ENCODE measurements at regions not wholly inside any gene's neighbourhood (a gene's known extent, or its start where the extent isn't known, plus 50 kb on each side); places are given as distances from the start of the nearest gene placed in this dataset.

- Histone ChIP-seq H3K27ac (no peak overlapping the region), H3K4me2 (no peak overlapping the region), H3K36me3 (replicated peaks; ENCODE audit: insufficient read depth, low read depth) (no peaks in the 10 kb centered on the region), H3K9me2 (replicated peaks; ENCODE audit: insufficient read depth) (no peaks in the 10 kb centered on the region), H2AFZ (no peak overlapping the region), H3K9me3 (ENCODE audit: low read depth) (no peaks in the 10 kb centered on the region), H3K27me3 (no peaks in the 10 kb centered on the region), H3K4me3 (no peak overlapping the region), H3K79me2 (no peaks in the 10 kb centered on the region), H4K20me1 (ENCODE audit: insufficient read depth, poor library complexity, severe bottlenecking) (no peaks in the 10 kb centered on the region), H3K4me1 (ENCODE audit: insufficient read depth) (no peaks in the 10 kb centered on the region)
- no peak for DNase-seq (ENCODE audit: low spot score)
- 81% methylated on average over 3 of the region's 3 CpGs for WGBS (ENCODE audit: low lambda C conversion rate, missing lambda C conversion rate)
- no peak for TF ChIP-seq CTCF (IDR thresholded peaks at IDR 0.05; ENCODE audit: poor library complexity)
- no peak for TF ChIP-seq EZH2phosphoT487 (IDR thresholded peaks at IDR 0.05; ENCODE audit: low read depth, severe bottlenecking, unreplicated experiment)
- no peak for TF ChIP-seq EZH2 (IDR thresholded peaks at IDR 0.05; ENCODE audit: borderline replicate concordance)
Measured at GRCh38 chr2:176743671-176744070, 468.9 kb upstream of the HNRNPA3 start.

GRCh38 chr2:176744146-176744545 is 468.4 kb upstream of the HNRNPA3 start:
- WGBS (ENCODE audit: low lambda C conversion rate, missing lambda C conversion rate): 59% methylated on average over 4 of the region's 4 CpGs
- H3K27ac ChIP-seq: no peak overlapping the region
- H4K20me1 ChIP-seq (ENCODE audit: insufficient read depth, poor library complexity, severe bottlenecking): no peaks in the 10 kb centered on the region
- H3K4me1 ChIP-seq (ENCODE audit: insufficient read depth): no peaks in the 10 kb centered on the region
- no peaks in the 10 kb centered on the region for H3K36me3 ChIP-seq (replicated peaks; ENCODE audit: insufficient read depth, low read depth)
- H3K4me2 ChIP-seq: no peak overlapping the region
- DNase-seq (ENCODE audit: low spot score): no peak
- H3K79me2 ChIP-seq: no peaks in the 10 kb centered on the region
- no peak for TF ChIP-seq EZH2 (IDR thresholded peaks at IDR 0.05; ENCODE audit: borderline replicate concordance)
- no peak for TF ChIP-seq CTCF (IDR thresholded peaks at IDR 0.05; ENCODE audit: poor library complexity)
- TF ChIP-seq EZH2phosphoT487 (IDR thresholded peaks at IDR 0.05; ENCODE audit: low read depth, severe bottlenecking, unreplicated experiment): no peak
- no peaks in the 10 kb centered on the region for H3K9me2 ChIP-seq (replicated peaks; ENCODE audit: insufficient read depth)
- H2AFZ ChIP-seq: no peak overlapping the region
- no peaks in the 10 kb centered on the region for H3K9me3 ChIP-seq (ENCODE audit: low read depth)
- no peak overlapping the region for H3K4me3 ChIP-seq
- no peaks in the 10 kb centered on the region for H3K27me3 ChIP-seq

GRCh38 chr2:176745543-176746200 is 466.9 kb upstream of the HNRNPA3 start:
- no peak overlapping the region for H2AFZ ChIP-seq
- H3K36me3 ChIP-seq (replicated peaks; ENCODE audit: insufficient read depth, low read depth): no peaks in the 10 kb centered on the region
- no peaks in the 10 kb centered on the region for H3K4me1 ChIP-seq (ENCODE audit: insufficient read depth)
- H3K27ac ChIP-seq: no peak overlapping the region
- no peaks in the 10 kb centered on the region for H3K27me3 ChIP-seq
- 69% methylated on average over 8 of the region's 8 CpGs for WGBS (ENCODE audit: low lambda C conversion rate, missing lambda C conversion rate)
- no peak for DNase-seq (ENCODE audit: low spot score)
- H3K4me2 ChIP-seq: no peak overlapping the region
- H3K4me3 ChIP-seq: no peak overlapping the region
- H3K79me2 ChIP-seq: no peaks in the 10 kb centered on the region
- no peaks in the 10 kb centered on the region for H4K20me1 ChIP-seq (ENCODE audit: insufficient read depth, poor library complexity, severe bottlenecking)
- TF ChIP-seq EZH2 (IDR thresholded peaks at IDR 0.05; ENCODE audit: borderline replicate concordance) (no peak), EZH2phosphoT487 (IDR thresholded peaks at IDR 0.05; ENCODE audit: low read depth, severe bottlenecking, unreplicated experiment) (no peak), CTCF (IDR thresholded peaks at IDR 0.05; ENCODE audit: poor library complexity) (no peak)
- no peaks in the 10 kb centered on the region for H3K9me3 ChIP-seq (ENCODE audit: low read depth)
- H3K9me2 ChIP-seq (replicated peaks; ENCODE audit: insufficient read depth): no peaks in the 10 kb centered on the region
